ENCODE measurements at regions not wholly inside any gene's neighbourhood (a gene's known extent, or its start where the extent isn't known, plus 50 kb on each side); places are given as distances from the start of the nearest gene placed in this dataset.
A peak's percentile ranks its signal among the peaks of the same experiment; 100 is the strongest.

DNA sequence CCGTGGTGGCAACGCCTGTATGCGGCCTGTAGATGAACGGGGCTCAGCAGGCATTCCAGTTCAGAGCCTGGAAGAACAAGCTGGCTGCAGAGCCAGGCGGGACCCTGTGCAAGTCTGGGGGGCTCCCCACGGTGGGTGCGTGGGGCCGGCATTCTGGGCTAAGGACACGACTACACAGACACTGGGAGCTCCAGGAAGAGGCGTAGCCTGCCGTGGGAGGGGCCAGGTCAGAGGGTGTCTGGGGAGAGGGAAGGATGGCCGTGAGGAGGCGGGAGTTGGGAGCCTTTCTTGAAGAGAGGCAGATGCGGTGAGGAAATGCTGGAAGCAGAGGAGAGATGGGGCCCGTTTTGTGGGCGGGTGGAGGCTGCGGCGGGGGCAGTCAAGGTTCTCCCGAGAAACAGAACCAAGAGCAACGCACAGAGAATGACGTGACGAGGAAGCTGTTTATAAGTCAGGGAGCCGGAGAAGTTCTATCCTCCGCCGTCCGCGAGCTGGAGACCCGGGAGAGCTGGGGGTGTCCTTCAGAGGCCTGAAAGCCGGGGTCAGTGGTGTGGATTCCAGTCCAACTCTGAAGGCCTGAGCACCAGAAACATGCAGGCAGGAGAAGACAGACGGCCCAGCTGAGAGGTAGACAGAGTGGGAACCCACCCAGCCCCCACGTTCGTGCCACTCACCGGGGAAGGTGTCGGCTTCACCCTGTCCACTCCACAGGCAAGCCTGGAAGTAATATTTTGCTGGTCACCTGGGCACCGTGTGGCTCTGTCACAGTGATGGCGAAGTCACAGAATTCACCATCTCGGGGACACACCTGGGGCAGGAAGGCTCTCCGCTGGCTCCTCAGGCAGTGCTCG is 529.6 kb downstream of the BRD1 start:
- no peaks in the 10 kb centered on the region for H3K36me3 ChIP-seq

DNA sequence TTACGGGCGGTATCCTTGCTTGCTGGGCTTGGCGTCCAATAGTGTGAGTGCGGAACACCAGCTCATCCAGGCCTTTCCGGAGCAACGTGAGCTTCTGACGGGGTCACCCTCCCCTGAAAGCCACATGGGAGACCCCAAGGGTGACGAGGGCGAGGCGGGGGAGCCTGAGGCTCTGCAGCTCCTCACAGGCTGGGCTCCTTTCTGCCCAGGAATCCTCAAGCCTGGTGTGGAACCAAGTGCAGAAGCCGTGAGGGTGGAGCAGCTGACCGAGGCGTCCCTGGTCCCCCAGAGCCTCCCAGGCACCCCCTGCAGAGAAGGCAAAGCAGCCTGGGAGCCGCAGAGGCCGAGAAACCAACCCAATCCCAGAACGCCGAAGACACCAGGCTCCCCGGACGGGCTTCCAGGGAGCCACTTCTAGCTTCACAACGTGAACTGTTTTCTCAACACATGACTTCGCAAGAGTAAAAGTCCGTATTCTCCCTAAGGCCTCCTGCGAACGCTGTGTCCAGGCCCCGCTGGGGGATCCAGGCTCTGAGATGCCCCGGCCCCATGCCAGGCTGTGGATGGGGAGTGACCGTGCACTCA is 530.3 kb downstream of the BRD1 start:
- Histone ChIP-seq H3K4me3 (no peak overlapping the region), H3K27ac (no peak overlapping the region), H3K36me3 (no peaks in the 10 kb centered on the region), H3K4me1 (no peaks in the 10 kb centered on the region), H3K27me3 (replicated peaks in 1 of 7) (peaks cover 0 to 52% (median 0%) of the 10 kb centered on the region in 7 donors), H3K9me3 (peaks cover 0 to 31% (median 22%) of the 10 kb centered on the region in 8 donors)
- TF ChIP-seq, protein P1, sequence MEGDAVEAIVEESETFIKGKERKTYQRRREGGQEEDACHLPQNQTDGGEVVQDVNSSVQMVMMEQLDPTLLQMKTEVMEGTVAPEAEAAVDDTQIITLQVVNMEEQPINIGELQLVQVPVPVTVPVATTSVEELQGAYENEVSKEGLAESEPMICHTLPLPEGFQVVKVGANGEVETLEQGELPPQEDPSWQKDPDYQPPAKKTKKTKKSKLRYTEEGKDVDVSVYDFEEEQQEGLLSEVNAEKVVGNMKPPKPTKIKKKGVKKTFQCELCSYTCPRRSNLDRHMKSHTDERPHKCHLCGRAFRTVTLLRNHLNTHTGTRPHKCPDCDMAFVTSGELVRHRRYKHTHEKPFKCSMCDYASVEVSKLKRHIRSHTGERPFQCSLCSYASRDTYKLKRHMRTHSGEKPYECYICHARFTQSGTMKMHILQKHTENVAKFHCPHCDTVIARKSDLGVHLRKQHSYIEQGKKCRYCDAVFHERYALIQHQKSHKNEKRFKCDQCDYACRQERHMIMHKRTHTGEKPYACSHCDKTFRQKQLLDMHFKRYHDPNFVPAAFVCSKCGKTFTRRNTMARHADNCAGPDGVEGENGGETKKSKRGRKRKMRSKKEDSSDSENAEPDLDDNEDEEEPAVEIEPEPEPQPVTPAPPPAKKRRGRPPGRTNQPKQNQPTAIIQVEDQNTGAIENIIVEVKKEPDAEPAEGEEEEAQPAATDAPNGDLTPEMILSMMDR (IDR thresholded peaks at IDR 0.05 in 8 of 11, conservative IDR thresholded peaks at IDR 0.05 in 3 of 11), result no peak
- no peak for TF ChIP-seq POLR2AphosphoS5 (IDR thresholded peaks at IDR 0.05)
- TF ChIP-seq POLR2A (IDR thresholded peaks at IDR 0.05), result no peak
- intact Hi-C loops (cut with DNase I; ENCODE audit: low total_unique reads), result no loop called here
- peak; percentile 46 for DNase-seq
- 81 to 93% (median 88%) methylated on average over 20 to 27 of the region's 27 CpGs for WGBS, 5 donors

More for the DNA sequence above, 529.6 kb downstream of the BRD1 start:
- Histone ChIP-seq H3K4me1 (no peaks in the 10 kb centered on the region), H3K9me3 (peaks cover 0 to 24% (median 17%) of the 10 kb centered on the region in 8 donors), H3K27ac (no peak overlapping the region), H3K4me3 (no peak overlapping the region), H3K27me3 (replicated peaks in 1 of 7) (peaks cover 0 to 48% (median 0%) of the 10 kb centered on the region in 7 donors)
- intact Hi-C loops (cut with DNase I; ENCODE audit: low total_unique reads), result no loop called here
- peak; percentile 69 for DNase-seq
- TF ChIP-seq POLR2AphosphoS5 (IDR thresholded peaks at IDR 0.05), result no peak
- TF ChIP-seq, protein P1 (IDR thresholded peaks at IDR 0.05 in 8 of 11, conservative IDR thresholded peaks at IDR 0.05 in 3 of 11), result no peak
- no peak for TF ChIP-seq POLR2A (IDR thresholded peaks at IDR 0.05)
- 68 to 76% (median 75%) methylated on average over 35 to 39 of the region's 39 CpGs for WGBS, 5 donors

DNA sequence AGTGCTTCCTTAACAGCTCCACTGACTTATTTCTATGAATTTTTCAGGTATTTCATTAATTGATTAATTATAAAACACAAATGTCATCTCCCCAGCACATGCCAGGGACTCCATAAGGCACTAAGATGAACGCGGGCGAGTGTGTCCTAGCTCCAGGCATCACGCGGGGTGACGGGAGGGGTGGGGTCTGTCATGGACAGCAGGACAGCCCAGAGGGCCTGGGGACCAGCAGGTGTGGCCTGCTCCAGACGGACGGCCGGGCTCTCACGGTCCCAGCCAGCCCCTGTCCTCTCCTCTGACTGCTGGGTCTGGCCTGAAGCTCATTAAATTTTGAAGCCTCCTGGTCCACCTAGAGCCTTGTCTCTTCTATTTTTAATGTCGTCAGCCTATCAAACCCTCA is 531.1 kb downstream of the BRD1 start:
- 75 to 85% (median 84%) methylated on average over 11 of the region's 11 CpGs for WGBS, 5 donors
- intact Hi-C loops (cut with DNase I; ENCODE audit: low total_unique reads), result no loop called here

More for the DNA sequence above, 531.1 kb downstream of the BRD1 start:
- Histone ChIP-seq H3K27me3 (replicated peaks in 1 of 7) (peaks cover 0 to 52% (median 0%) of the 10 kb centered on the region in 7 donors), H3K27ac (no peak overlapping the region), H3K9me3 (peaks cover 0 to 33% (median 22%) of the 10 kb centered on the region in 8 donors), H3K36me3 (no peaks in the 10 kb centered on the region), H3K4me1 (no peaks in the 10 kb centered on the region), H3K4me3 (no peak overlapping the region)
- TF ChIP-seq POLR2A (IDR thresholded peaks at IDR 0.05) (no peak), POLR2AphosphoS5 (IDR thresholded peaks at IDR 0.05) (no peak)
- TF ChIP-seq, protein P1 (IDR thresholded peaks at IDR 0.05 in 8 of 11, conservative IDR thresholded peaks at IDR 0.05 in 3 of 11), result no peak
- peak; percentile 56 for DNase-seq

Measured in spleen (tissue), 11 donors.